MM.1S (cell line): ENCODE measurements at regions not wholly inside any gene's neighbourhood (a gene's known extent, or its start where the extent isn't known, plus 50 kb on each side); places are given as distances from the start of the nearest gene placed in this dataset.

ENCODE experiments used
- DNase-seq: peaks from one replicate; pipeline ENCODE4 v3.0.0-alpha.2; 2015
- H2AFZ ChIP-seq: fragments of 300-600 bp; sonication (generic); 2 replicates; pipeline ENCODE4 v1.6.0; 2016; ENCODE audit warnings: antibody characterized with exemption, low read length
- H3F3A ChIP-seq: fragments of 300-600 bp; sonication (generic); 2 replicates; pipeline ENCODE4 v1.6.1; 2016; ENCODE audit warnings: mild to moderate bottlenecking, antibody characterized with exemption, low read length, moderate library complexity, mixed read lengths; ENCODE audit not compliant: insufficient read depth
- H3K27ac ChIP-seq: fragments of 300-600 bp; sonication (generic); 2 replicates; pipeline ENCODE4 v1.5.1; 2016; ENCODE audit warnings: mild to moderate bottlenecking, low read length
- H3K27me3 ChIP-seq: fragments of 300-600 bp; sonication (generic); replicated peaks from 2 replicates; pipeline ENCODE4 v1.6.0; 2016; ENCODE audit warnings: low read length; ENCODE audit not compliant: insufficient read depth
- H3K36me3 ChIP-seq: fragments of 300-600 bp; sonication (generic); replicated peaks from 2 replicates; pipeline ENCODE4 v1.6.1; 2016; ENCODE audit warnings: mild to moderate bottlenecking, low read length, mixed read lengths; ENCODE audit not compliant: insufficient read depth
- H3K4me1 ChIP-seq: fragments of 300-600 bp; sonication (generic); 2 replicates; pipeline ENCODE4 v1.6.1; 2016; ENCODE audit warnings: low read length, mixed read lengths
- H3K4me2 ChIP-seq: fragments of 300-600 bp; sonication (generic); 2 replicates; pipeline ENCODE4 v1.6.0; 2016; ENCODE audit warnings: low read depth, low read length
- H3K4me3 ChIP-seq: fragments of 300-600 bp; sonication (generic); 2 replicates; pipeline ENCODE4 v1.5.1; 2016; ENCODE audit warnings: low read length, mixed read lengths
- H3K79me2 ChIP-seq: fragments of 300-600 bp; sonication (generic); 2 replicates; pipeline ENCODE4 v1.6.1; 2016; ENCODE audit warnings: mixed run types, low read length, mixed read lengths
- H3K9ac ChIP-seq: fragments of 300-600 bp; sonication (generic); 2 replicates; pipeline ENCODE4 v1.6.1; 2016; ENCODE audit warnings: low read length, mixed read lengths
- H3K9me2 ChIP-seq: fragments of 300-600 bp; sonication (generic); replicated peaks from 2 replicates; pipeline ENCODE4 v1.6.1; 2016; ENCODE audit warnings: mild to moderate bottlenecking, low read length, mixed read lengths; ENCODE audit not compliant: insufficient read depth
- H3K9me3 ChIP-seq: fragments of 300-600 bp; sonication (generic); replicated peaks from 2 replicates; pipeline ENCODE4 v1.6.1; 2016; ENCODE audit warnings: mild to moderate bottlenecking, low read length, mixed read lengths; ENCODE audit not compliant: insufficient read depth
- H4K20me1 ChIP-seq: fragments of 300-600 bp; sonication (generic); 2 replicates; pipeline ENCODE4 v1.6.1; 2016; ENCODE audit warnings: mild to moderate bottlenecking, low read length, moderate library complexity, mixed read lengths; ENCODE audit not compliant: insufficient read depth
- CTCF ChIP-seq: fragments of 300-600 bp; sonication (generic); IDR thresholded peaks from 2 replicates; pipeline ENCODE4 v1.5.1; 2016; ENCODE audit warnings: antibody characterized with exemption, low read length, mixed read lengths
- EZH2 ChIP-seq: fragments of 300-600 bp; sonication (generic); optimal IDR thresholded peaks from 2 replicates; pipeline ENCODE3; 2017; ENCODE audit warnings: low read depth, mild to moderate bottlenecking, antibody characterized with exemption, low read length, mixed read lengths
- EZH2phosphoT487 ChIP-seq: fragments of 300-600 bp; sonication (generic); IDR thresholded peaks from 2 replicates; pipeline ENCODE4 v1.6.1; 2018; ENCODE audit warnings: antibody characterized with exemption, low read length

GRCh38 chr1:58284225-58284510 is 262.4 kb downstream of the OMA1 start:
- DNase-seq, result no peak
- Histone ChIP-seq H3K79me2 (no peaks in the 10 kb centered on the region), H3K9ac (no peak overlapping the region), H3K27me3 (no peaks in the 10 kb centered on the region), H3K4me1 (no peaks in the 10 kb centered on the region), H4K20me1 (no peaks in the 10 kb centered on the region), H3K4me3 (no peak overlapping the region), H3K36me3 (no peaks in the 10 kb centered on the region), H3K9me3 (no peaks in the 10 kb centered on the region), H3K27ac (no peak overlapping the region), H3F3A (no peaks in the 10 kb centered on the region), H3K9me2 (no peaks in the 10 kb centered on the region), H3K4me2 (no peak overlapping the region), H2AFZ (no peak overlapping the region)
- no peak for TF ChIP-seq EZH2phosphoT487
- no peak for TF ChIP-seq EZH2
- no peak for TF ChIP-seq CTCF

GRCh38 chr1:58283388-58284224 is 262.9 kb downstream of the OMA1 start:
- no peaks in the 10 kb centered on the region for H3K79me2 ChIP-seq
- no peaks in the 10 kb centered on the region for H3K4me1 ChIP-seq
- no peak overlapping the region for H3K9ac ChIP-seq
- H3K27ac ChIP-seq, result no peak overlapping the region
- H3K9me3 ChIP-seq, result no peaks in the 10 kb centered on the region
- H3K27me3 ChIP-seq, result no peaks in the 10 kb centered on the region
- TF ChIP-seq CTCF, result no peak
- TF ChIP-seq EZH2, result no peak
- TF ChIP-seq EZH2phosphoT487, result no peak
- no peaks in the 10 kb centered on the region for H3K36me3 ChIP-seq
- no peaks in the 10 kb centered on the region for H3K9me2 ChIP-seq
- no peak overlapping the region for H2AFZ ChIP-seq
- no peak overlapping the region for H3K4me2 ChIP-seq
- DNase-seq, result no peak
- no peaks in the 10 kb centered on the region for H3F3A ChIP-seq
- H4K20me1 ChIP-seq, result no peaks in the 10 kb centered on the region
- no peak overlapping the region for H3K4me3 ChIP-seq

GRCh38 chr1:58282623-58283387 is 263.7 kb downstream of the OMA1 start:
- Histone ChIP-seq H3K9me2 (no peaks in the 10 kb centered on the region), H3K27me3 (no peaks in the 10 kb centered on the region), H3K36me3 (no peaks in the 10 kb centered on the region), H3F3A (no peaks in the 10 kb centered on the region), H3K4me1 (no peaks in the 10 kb centered on the region), H4K20me1 (no peaks in the 10 kb centered on the region), H3K9ac (no peak overlapping the region), H3K79me2 (no peaks in the 10 kb centered on the region), H3K27ac (no peak overlapping the region), H3K9me3 (no peaks in the 10 kb centered on the region), H2AFZ (no peak overlapping the region), H3K4me3 (no peak overlapping the region), H3K4me2 (no peak overlapping the region)
- DNase-seq, result no peak
- no peak for TF ChIP-seq EZH2
- no peak for TF ChIP-seq CTCF
- TF ChIP-seq EZH2phosphoT487, result no peak
